NT2/D1 (cell line): ENCODE measurements at regions not wholly inside any gene's neighbourhood (a gene's known extent, or its start where the extent isn't known, plus 50 kb on each side); places are given as distances from the start of the nearest gene placed in this dataset.

Experiments
- SUZ12 ChIP-seq: IDR thresholded peaks from 2 replicates; pipeline ENCODE4 v1.6.1; 2011; ENCODE audit not compliant: insufficient read length, insufficient read depth; ENCODE audit errors: extremely low read depth
- YY1 ChIP-seq: IDR thresholded peaks from 2 replicates; pipeline ENCODE4 v1.6.1; 2011; ENCODE audit not compliant: insufficient read length, insufficient read depth
- ZNF274 ChIP-seq: IDR thresholded peaks from 2 replicates; pipeline ENCODE4 v1.6.1; 2011; ENCODE audit warnings: mild to moderate bottlenecking, low read depth, low read length

- TF ChIP-seq ZNF274 (no peak), YY1 (no peak), SUZ12 (no peak)
Observed at GRCh38 chr10:30542001-30542894, 87.3 kb downstream of the LYZL2 start.
